Caco-2 (cell line): ENCODE measurements at regions not wholly inside any gene's neighbourhood (a gene's known extent, or its start where the extent isn't known, plus 50 kb on each side); places are given as distances from the start of the nearest gene placed in this dataset.

Experiments
- BruUV-seq: library from RNA; stranded (reverse); fragments of 400-500 nt; replicated peaks from 2 replicates; lab custom pipeline; 2021; lab: Mats Ljungman, UMichigan
- CTCF ChIA-PET: fragments of 300-600 bp; sonication (Branson Sonifier 250); formaldehyde crosslinking; loops from one replicate; lab custom pipeline; 2022; ENCODE audit warnings: antibody characterized with exemption; lab: Charles Lee
- POLR2A ChIA-PET: fragments of 300-600 bp; sonication (Branson Sonifier 250); formaldehyde crosslinking; loops from one replicate; lab custom pipeline; 2022; ENCODE audit warnings: antibody characterized with exemption; lab: Charles Lee
- DNase-seq, 2 experiments: peaks; one replicate each; pipeline versions ENCODE4 v3.0.0 to v3.0.0-alpha.2; 2020 to 2022
- H3K27me3 ChIP-seq: replicated peaks from 2 replicates; pipeline ENCODE4 v1.6.0; 2011; ENCODE audit warnings: low read length; ENCODE audit not compliant: control insufficient read depth, insufficient read depth
- H3K36me3 ChIP-seq: 2 replicates; pipeline ENCODE4 v1.5.1; 2011; ENCODE audit warnings: low read length; ENCODE audit not compliant: control insufficient read depth, insufficient read depth
- H3K4me1 ChIP-seq: fragments of 250-450 bp; sonication (Bioruptor Pico); 2 replicates; pipeline ENCODE4 v1.5.1; 2020; ENCODE audit warnings: mild to moderate bottlenecking
- H3K4me3 ChIP-seq: 2 replicates; pipeline ENCODE4 v1.5.1; 2011; ENCODE audit warnings: low read depth, mild to moderate bottlenecking, control low read depth, low read length
- H3K9me3 ChIP-seq: fragments of 250-450 bp; sonication (Bioruptor Pico); 2 replicates; pipeline ENCODE4 v1.5.1; 2020; ENCODE audit warnings: mild to moderate bottlenecking, moderate library complexity
- H3K27ac Mint-ChIP-seq: one replicate; pipeline ENCODE4 v1.8.0; 2022; ENCODE audit warnings: mixed read lengths; ENCODE audit not compliant: unreplicated experiment
- H3K27me3 Mint-ChIP-seq: one replicate; pipeline ENCODE4 v1.8.0; 2022; ENCODE audit warnings: mixed read lengths; ENCODE audit not compliant: insufficient read depth, unreplicated experiment
- H3K36me3 Mint-ChIP-seq: one replicate; pipeline ENCODE4 v1.8.0; 2022; ENCODE audit warnings: mild to moderate bottlenecking, mixed read lengths; ENCODE audit not compliant: insufficient read depth, unreplicated experiment
- H3K4me1 Mint-ChIP-seq: one replicate; pipeline ENCODE4 v1.8.0; 2022; ENCODE audit warnings: low read depth, mixed read lengths; ENCODE audit not compliant: unreplicated experiment
- H3K4me3 Mint-ChIP-seq: one replicate; pipeline ENCODE4 v1.8.0; 2022; ENCODE audit warnings: mild to moderate bottlenecking, moderate library complexity, mixed read lengths; ENCODE audit not compliant: unreplicated experiment
- H3K9me3 Mint-ChIP-seq: one replicate; pipeline ENCODE4 v1.8.0; 2022; ENCODE audit warnings: mixed read lengths; ENCODE audit not compliant: unreplicated experiment
- intact Hi-C: fragments of 100-400 bp; cut with micrococcal nuclease; formaldehyde crosslinking; loops from one replicate; pipeline ENCODE4 v1.10.0; 2022; ENCODE audit not compliant: unreplicated experiment
- TF ChIP-seq, protein P1 (sequence below), 2 experiments: fragments of 200-600 bp in 1 of 2; IDR thresholded peaks; 1 replicate in 1 of 2; 2 replicates in 1 of 2; pipeline versions ENCODE4 v1.5.1 to v1.8.0; 2011 to 2022; ENCODE audit warnings: antibody characterized with exemption in 1 of 2, control low read depth in 1 of 2, inconsistent platforms in 1 of 2, low read depth in 1 of 2, low read length in 1 of 2, mild to moderate bottlenecking in 1 of 2, moderate library complexity in 1 of 2; ENCODE audit not compliant: insufficient read depth in 1 of 2, severe bottlenecking in 1 of 2, unreplicated experiment in 1 of 2

DNA sequence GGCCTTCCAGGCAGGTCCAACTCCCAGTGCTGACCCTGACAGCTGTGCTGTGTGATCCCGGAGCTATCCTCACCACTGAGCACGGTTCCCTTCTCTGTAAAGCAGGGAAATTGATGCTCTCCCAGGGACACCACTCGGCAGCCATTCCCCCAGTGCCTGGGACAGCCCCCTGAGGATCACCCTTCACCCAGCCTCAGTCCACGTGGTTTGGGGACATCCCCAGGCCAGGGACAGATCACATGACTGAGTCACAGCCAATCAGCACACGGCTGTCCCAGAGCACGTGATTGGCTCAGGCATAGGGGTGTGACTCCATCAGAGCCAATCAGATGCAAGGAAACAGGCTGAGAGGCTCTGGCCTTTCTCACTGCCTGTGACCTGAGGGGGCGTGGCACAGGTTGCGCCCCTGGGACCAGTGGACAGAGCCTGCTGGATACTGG is 68.8 kb upstream of the SFSWAP start:
- no peaks in the 10 kb centered on the region for H3K4me1 ChIP-seq
- intact Hi-C loops: no loop called here
- Mint-ChIP-seq H3K4me3 (no peak overlapping the region), H3K9me3 (peaks cover 9% of the 10 kb centered on the region), H3K27me3 (peaks cover 17% of the 10 kb centered on the region), H3K27ac (no peak overlapping the region), H3K36me3 (no peaks in the 10 kb centered on the region), H3K4me1 (no peaks in the 10 kb centered on the region)
- no peaks in the 10 kb centered on the region for H3K9me3 ChIP-seq
- TF ChIP-seq, protein P1, sequence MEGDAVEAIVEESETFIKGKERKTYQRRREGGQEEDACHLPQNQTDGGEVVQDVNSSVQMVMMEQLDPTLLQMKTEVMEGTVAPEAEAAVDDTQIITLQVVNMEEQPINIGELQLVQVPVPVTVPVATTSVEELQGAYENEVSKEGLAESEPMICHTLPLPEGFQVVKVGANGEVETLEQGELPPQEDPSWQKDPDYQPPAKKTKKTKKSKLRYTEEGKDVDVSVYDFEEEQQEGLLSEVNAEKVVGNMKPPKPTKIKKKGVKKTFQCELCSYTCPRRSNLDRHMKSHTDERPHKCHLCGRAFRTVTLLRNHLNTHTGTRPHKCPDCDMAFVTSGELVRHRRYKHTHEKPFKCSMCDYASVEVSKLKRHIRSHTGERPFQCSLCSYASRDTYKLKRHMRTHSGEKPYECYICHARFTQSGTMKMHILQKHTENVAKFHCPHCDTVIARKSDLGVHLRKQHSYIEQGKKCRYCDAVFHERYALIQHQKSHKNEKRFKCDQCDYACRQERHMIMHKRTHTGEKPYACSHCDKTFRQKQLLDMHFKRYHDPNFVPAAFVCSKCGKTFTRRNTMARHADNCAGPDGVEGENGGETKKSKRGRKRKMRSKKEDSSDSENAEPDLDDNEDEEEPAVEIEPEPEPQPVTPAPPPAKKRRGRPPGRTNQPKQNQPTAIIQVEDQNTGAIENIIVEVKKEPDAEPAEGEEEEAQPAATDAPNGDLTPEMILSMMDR (IDR thresholded peaks at IDR 0.05; ENCODE audit: insufficient read depth in 1 of 2, low read depth in 1 of 2, low read length in 1 of 2, severe bottlenecking in 1 of 2, unreplicated experiment in 1 of 2): no peak
- DNase-seq: peak in 1 of 2 experiments; percentile 50
- H3K27me3 ChIP-seq: no peaks in the 10 kb centered on the region
- ChIA-PET POLR2A (no interaction called here), CTCF (no interaction called here)
- no TSS peak for BruUV-seq
- no peaks in the 10 kb centered on the region for H3K36me3 ChIP-seq
- no peak overlapping the region for H3K4me3 ChIP-seq

DNA sequence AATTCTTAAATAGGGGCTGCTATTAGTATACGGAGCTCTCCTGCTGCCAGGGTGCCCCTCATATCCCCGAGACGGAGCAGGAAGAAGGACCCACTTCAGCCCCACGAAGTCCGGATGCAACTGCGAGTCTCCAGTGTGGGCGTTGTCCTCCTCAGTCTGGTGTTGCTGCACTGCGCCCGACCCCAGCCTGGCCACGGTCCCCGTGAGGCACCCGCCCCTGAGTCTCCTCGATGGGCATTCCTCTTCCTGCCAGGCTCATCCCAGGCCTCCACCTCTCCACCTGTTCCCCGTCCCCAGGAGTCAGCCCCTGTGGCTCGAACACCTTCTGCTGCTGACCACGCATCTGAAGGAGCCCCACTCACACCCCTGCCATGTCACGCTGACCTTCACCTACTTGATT is 68.1 kb upstream of the SFSWAP start:
- DNase-seq: no peak
- Mint-ChIP-seq H3K27me3 (peaks cover 20% of the 10 kb centered on the region), H3K4me1 (no peaks in the 10 kb centered on the region), H3K9me3 (peaks cover 9% of the 10 kb centered on the region), H3K27ac (no peak overlapping the region), H3K36me3 (no peaks in the 10 kb centered on the region), H3K4me3 (no peak overlapping the region)
- H3K36me3 ChIP-seq: no peaks in the 10 kb centered on the region
- BruUV-seq: no TSS peak
- TF ChIP-seq, protein P1 (IDR thresholded peaks at IDR 0.05; ENCODE audit: insufficient read depth in 1 of 2, low read depth in 1 of 2, low read length in 1 of 2, severe bottlenecking in 1 of 2, unreplicated experiment in 1 of 2): no peak
- no peaks in the 10 kb centered on the region for H3K4me1 ChIP-seq
- POLR2A ChIA-PET: no interaction called here
- no peak overlapping the region for H3K4me3 ChIP-seq
- intact Hi-C loops: no loop called here
- H3K27me3 ChIP-seq: no peaks in the 10 kb centered on the region
- no peaks in the 10 kb centered on the region for H3K9me3 ChIP-seq
- CTCF ChIA-PET: no interaction called here

DNA sequence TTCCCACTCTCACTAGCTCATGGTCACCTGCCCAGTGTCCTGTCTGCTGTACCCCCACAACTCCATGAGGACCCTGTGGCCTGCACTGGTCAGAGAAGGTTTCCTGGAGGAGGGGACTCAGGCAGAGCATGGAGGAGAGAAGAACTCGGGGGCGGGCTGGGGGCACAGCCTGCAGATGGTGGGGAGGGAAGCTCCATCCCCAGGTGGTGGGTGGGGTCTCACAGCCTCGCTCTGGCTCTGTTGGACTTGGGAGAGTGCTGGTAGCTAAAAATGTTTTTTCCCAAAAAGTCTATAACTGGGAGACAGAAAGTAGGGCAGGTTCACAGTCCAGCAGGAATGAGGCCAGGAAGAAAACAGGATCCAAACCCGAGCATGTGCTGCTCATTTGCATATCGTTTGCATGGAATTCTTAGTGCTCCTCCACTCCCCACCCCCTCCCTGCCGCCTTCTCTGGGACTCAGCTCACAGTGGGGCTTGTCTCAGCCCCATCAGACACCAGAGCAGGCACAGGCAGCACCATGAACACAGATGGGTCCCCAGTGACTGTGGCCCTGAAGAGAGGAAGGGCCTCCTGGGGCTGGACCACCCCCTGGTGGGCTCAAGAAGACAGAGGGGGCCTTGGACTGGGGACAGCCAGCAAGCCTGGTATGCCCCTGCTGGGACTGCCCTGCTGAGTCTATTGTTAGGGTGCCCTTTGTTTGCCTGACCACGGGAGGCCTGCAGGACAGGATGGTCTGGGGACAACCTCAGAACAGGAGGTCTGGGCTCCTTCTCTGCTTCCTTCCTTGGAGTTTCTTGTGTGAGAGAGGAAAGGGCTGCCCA is 67.0 kb upstream of the SFSWAP start:
- Histone ChIP-seq H3K9me3 (no peaks in the 10 kb centered on the region), H3K4me1 (no peaks in the 10 kb centered on the region), H3K36me3 (no peaks in the 10 kb centered on the region), H3K4me3 (no peak overlapping the region), H3K27me3 (no peaks in the 10 kb centered on the region)
- Mint-ChIP-seq H3K27ac (no peak overlapping the region), H3K4me3 (no peak overlapping the region), H3K9me3 (peaks cover 9% of the 10 kb centered on the region), H3K4me1 (no peaks in the 10 kb centered on the region), H3K27me3 (peaks cover 16% of the 10 kb centered on the region), H3K36me3 (no peaks in the 10 kb centered on the region)
- TF ChIP-seq, protein P1 (IDR thresholded peaks at IDR 0.05; ENCODE audit: insufficient read depth in 1 of 2, low read depth in 1 of 2, low read length in 1 of 2, severe bottlenecking in 1 of 2, unreplicated experiment in 1 of 2): no peak
- intact Hi-C loops: no loop called here
- ChIA-PET POLR2A (no interaction called here), CTCF (no interaction called here)
- BruUV-seq: no TSS peak
- DNase-seq: no peak
